T-helper 2 cell (primary cell): ENCODE measurements at regions not wholly inside any gene's neighbourhood (a gene's known extent, or its start where the extent isn't known, plus 50 kb on each side); places are given as distances from the start of the nearest gene placed in this dataset.
"Not testable (repeated sequence)": the region's sequence is repeated elsewhere in the genome, so short reads cannot be mapped to it uniquely, and the experiment has no call there.

Source experiments
- DNase-seq, 5 experiments: peaks; one replicate each; pipeline versions ENCODE4 v3.0.0 to v3.0.0-alpha.2; 2012 to 2022

- DNase-seq, result no peak
Measured at GRCh38 chr10:121243609-121244241, 354.5 kb downstream of the FGFR2 start.

- DNase-seq, result peak in 1 of 5 experiments; percentile 72
Measured at GRCh38 chr10:121244818-121245217, 353.4 kb downstream of the FGFR2 start.

GRCh38 chr10:121245754-121246153 lies 352.5 kb downstream of the FGFR2 start:
- DNase-seq, result no peak

DNA sequence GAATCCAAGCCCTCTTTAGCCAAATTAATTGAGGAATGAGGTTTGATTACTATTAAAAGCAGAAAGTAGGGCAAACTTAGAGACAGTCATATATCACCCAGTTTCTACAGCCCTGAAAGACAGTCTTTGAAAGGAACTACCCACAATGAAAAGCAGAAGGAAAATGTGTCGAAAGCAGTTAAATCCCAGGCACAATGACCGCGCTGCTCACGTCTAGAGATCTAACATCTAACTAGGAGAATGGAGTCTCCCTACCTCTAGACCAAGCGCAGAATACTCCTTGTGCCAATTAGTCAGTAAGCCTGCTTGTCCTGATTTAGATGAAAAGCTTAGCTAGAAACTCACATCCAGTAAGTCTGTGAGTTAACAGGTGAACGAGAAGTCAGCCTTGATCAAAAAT lies 350.0 kb downstream of the FGFR2 start:
- DNase-seq, result no peak

- DNase-seq, result no peak
Measured at GRCh38 chr10:121250995-121251764, 347.1 kb downstream of the FGFR2 start.

DNA sequence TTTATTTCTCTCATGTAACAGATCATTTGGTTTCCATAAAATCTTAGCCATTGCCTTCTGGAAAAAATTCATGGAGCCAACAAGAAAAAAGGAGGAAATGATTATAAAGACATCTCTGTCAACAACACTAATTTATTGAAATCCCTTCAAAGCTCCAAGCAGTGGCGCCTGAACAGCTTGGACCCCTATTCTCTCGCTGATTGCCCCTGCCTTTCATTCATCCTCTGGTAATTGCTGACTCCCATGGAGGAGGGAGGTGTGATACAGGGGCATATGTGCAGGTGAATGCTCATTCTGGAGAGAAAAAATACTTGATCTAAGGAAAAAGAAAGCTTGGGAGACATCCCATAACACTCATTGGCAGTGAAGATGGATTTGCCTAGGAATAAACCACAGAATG lies 345.5 kb downstream of the FGFR2 start:
- DNase-seq, result no peak

- peak in 1 of 5 experiments; percentile 72 for DNase-seq
Measured at GRCh38 chr10:121260377-121260776, 337.9 kb downstream of the FGFR2 start.

- no peak for DNase-seq
Measured at GRCh38 chr10:121261665-121262064, 336.6 kb downstream of the FGFR2 start.

DNA sequence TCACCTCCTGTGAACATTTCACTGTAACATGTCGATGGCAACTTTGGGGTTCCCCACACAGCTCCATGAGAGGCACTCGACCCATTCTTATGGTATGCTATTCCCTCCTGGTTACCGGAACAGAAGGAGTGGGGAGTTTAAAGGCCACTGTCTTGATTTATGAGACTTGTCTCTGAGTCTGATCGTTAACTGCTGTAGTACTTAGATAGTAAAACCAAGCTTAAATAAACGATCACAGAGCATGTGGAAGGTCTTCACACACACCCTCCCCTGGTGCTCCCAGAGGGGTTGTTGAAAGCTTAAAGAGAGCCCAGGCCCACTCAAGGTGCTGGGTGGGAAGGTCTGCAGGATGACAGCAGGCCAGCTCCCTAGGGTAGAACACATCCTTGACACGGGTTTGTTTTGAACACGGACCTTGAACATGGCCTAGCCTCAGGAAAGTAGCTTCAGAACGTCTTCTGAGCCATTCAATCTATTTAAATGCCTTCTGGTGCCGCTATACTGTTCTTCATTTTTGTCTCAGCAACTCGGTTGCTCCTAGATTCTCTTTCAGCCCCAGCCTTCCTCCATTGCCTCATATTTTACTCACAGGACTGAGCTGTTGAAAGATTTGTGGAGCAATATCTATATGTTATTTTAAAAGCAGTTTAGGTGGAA lies 335.3 kb downstream of the FGFR2 start:
- no peak for DNase-seq

DNA sequence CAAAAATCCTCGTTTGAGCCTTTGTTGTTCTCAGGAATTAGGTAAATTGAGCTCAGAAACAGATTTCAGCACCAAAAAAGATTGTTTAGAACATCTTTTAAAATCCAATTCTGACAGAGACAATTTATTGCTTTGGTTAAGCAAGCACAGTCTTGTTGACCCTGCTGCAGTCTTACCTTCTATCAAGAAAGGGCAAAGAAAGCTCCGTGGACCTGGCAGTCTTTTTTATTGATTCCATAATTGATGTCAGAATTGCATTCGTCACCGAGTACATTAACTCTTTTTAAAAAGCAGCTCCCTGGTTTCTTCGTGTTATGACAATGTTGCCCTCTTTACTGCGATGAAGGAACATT lies 334.8 kb downstream of the FGFR2 start:
- DNase-seq, result no peak

GRCh38 chr10:121265360-121266123 lies 332.7 kb downstream of the FGFR2 start:
- DNase-seq, result no peak

GRCh38 chr10:121266370-121266769 lies 331.9 kb downstream of the FGFR2 start:
- no peak for DNase-seq

- DNase-seq, result no peak
Measured at GRCh38 chr10:121267236-121268003, 330.8 kb downstream of the FGFR2 start.

DNA sequence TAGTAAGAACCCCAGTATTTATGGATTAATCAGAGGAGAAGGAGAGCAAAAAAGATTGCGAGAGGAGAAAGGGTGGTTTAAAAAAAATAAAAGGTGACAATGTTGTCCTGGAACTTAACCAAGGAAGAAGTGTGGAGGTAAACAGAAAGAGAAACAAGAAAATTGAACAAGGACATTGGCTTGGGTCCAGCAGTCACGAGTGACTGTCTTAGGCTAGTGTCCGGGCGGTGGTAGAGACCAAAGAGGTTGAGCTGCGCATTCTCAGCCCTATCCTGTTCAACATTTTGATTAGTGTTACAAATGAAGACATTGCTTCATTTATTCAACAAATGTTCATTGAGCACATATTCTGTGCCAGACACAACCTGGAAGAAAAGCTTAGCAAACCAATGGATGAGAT lies 329.9 kb downstream of the FGFR2 start:
- DNase-seq, result no peak

- DNase-seq, result no peak
Measured at GRCh38 chr10:121268863-121269432, 329.3 kb downstream of the FGFR2 start.

DNA sequence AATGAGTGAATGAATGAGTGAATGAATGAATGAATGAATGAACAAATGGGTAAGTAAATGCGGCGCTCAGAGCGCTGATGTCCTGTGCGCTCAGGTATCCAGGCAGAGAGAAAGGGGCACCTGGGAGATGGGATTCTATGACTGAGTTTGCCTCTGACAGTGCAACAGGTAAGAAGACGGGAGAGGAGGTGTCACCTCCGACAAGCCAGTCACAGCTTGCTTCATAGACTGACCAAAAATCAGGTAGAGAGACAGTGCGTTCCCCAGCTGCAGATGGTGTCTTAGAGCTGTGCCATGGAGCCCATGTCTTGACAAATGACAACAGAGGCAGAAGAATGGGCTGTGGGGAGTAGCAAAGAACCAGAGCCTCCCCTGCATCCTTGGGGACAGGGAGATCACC lies 327.3 kb downstream of the FGFR2 start:
- DNase-seq, result no peak

DNA sequence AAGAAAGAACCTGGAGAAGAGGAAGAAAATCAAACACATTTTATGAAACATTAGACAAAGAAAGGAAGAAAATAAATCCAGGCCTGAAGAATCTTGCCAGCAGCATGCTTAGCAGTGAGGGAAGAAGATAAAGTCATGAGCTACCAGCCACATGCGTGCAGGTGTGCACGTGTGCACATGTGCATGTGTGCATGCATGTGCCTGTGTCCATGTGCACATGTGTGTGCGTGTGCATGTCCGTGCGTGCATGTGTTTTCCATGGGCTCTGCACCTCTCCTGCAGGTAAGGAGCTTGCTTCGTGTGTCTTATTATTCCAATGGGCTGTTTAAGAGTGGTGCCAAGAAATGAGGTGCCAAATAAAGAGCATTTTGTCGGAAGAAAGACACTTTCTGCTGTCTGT lies 322.2 kb downstream of the FGFR2 start:
- DNase-seq, result no peak

DNA sequence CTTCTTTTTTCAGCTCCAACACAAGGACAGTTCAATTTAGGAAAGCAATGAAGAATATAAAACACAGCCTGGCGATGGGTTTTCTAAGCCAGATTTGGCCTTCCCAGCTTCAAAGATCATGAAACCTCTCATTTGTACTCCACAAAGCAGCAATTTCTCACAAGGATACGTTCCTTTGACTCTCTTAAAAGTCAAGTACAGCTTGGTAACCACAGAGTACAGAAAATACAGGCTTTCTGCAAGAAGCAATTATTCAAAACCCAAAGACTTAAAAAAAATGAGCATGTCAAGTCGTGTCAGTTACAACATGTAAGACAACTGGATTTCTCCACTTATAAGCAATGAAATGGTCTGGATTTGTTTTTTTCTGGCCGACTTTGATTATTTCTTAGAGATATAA lies 321.4 kb downstream of the FGFR2 start:
- no peak for DNase-seq

GRCh38 chr10:121278386-121278785 lies 319.9 kb downstream of the FGFR2 start:
- DNase-seq, result not testable (repeated sequence)

DNA sequence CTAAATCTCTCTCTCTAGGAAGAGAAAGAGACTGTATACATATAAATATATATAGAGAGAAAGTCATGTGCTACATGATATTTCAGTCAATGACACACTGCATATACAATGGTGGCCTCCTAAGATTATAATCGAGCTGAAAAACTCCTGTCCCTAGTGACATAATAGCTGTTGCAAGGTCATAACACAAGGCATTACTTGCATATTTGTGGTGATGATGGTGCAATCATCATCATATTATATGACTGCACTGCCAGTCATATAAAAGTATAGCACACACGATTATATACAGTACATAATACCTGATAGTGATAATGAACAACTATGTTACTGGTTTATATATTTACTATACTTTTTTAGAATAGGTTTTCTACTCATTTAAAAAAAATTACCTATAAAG lies 316.7 kb downstream of the FGFR2 start:
- DNase-seq, result no peak

GRCh38 chr10:121282264-121282663 lies 316.0 kb downstream of the FGFR2 start:
- no peak for DNase-seq
